Skin of body (tissue), 1 donor: ENCODE measurements at regions not wholly inside any gene's neighbourhood (a gene's known extent, or its start where the extent isn't known, plus 50 kb on each side); places are given as distances from the start of the nearest gene placed in this dataset.
"Not testable (repeated sequence)": the region's sequence is repeated elsewhere in the genome, so short reads cannot be mapped to it uniquely, and the experiment has no call there.

Experiments used
- DNase-seq: peaks from one replicate; lab custom pipeline; 2025; lab: John Stamatoyannopoulos, UW

DNA sequence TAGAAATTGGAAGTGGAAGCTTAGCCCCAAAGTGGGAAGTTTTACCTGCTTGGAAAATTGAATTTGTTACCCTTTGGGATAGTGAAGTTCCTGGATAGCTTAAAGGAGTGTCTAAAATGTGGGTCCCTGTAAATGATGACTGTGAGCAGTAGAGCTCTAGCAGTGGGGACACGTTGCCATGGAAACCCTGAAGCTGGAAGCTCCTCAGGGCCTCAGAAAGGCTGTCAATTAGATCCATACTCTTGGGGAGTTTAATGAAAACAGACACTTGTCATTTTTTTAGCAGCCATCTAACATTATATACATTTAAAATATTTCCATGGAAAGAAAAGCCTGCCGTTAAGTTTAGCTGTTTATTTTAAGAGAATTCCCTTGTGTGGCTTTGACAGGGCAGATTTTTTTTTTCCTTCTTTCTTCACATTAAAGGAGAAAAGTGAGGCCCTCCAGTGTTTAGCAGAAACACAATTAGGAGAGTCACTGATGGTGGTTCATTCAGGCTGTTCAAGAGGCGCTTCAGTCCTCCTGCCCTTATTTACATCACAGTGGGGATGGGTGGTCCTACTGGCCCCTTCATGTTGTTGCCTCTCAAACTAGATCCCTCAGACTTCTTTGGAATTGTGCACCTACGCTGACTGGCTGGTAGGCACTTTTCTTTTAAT, 518.4 kb downstream of the CCSER2 start:
- no peak for DNase-seq

DNA sequence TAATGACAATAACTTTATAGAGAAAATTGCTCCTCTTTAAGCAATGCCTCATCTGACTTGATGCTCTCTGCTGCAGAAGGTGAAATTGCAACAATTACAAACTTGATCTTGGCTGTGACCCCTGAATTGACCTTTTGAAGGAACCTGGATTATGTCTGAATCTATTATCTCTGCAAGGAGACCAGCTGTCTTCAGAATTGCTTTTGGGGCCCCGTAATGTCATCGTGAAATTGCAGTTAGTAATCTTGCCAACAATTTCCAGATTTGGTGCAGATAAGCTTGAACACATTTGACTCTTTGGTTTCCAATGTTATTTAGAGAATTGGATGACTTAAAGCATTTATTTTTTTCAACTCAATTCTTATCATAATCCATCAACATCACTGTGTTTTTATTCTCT, 520.6 kb downstream of the CCSER2 start:
- DNase-seq: no peak

DNA sequence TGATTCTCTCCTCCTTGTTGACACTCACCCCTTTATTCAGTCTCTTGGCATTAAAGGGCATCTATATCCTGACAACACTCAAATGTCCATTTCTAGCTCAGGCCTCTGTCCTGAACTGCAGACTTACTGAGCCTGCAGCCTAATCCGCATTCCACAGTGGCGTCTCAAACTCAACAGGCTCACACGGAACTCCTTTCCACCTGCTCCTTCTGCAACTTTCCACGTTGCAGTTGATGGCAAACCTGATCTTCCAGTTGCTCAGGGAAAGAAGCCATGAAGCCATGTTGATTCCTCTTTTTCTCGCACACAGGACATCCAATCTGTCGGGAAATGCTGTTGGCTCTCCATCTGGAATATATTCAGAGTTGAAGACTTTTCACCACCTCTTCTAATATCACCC, 522.4 kb downstream of the CCSER2 start:
- no peak for DNase-seq

DNA sequence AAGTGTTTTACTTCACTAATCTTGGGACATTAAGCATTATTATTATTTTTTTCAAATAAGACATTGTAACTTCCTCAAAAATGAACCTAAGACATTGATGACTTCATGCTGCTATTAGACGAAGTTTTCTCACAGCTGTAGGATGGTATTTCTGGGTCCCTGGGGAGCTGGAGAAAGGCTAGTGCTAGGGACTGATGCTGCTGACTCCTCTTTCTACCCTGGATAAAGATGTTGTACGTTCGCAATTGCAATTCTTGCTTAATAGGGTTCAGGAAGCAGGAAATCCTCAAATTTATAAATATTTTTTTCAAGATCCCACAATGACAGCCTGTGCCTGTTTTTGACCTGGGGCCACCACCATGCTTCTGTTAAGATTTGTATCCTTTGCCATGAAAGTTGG, 526.0 kb downstream of the CCSER2 start:
- DNase-seq: no peak

DNA sequence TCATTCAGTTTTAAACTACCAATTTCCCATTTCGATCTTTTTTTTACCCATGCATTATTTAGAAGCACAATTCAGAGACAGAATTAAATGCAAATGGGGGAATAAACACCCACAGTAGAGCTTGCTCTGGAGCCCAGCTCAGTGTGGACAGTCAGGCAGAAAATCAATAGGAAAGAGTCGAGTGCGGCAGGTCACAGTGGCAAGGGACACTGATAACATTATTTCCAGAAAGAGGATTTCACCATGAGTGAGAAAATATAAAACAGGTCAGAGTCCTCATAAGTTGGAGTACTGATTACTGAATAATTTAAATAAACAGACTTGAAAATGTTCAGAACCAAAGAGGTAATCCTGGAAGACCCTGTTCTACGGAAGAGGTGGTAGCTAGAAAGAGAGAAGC, 532.5 kb downstream of the CCSER2 start:
- no peak for DNase-seq

DNA sequence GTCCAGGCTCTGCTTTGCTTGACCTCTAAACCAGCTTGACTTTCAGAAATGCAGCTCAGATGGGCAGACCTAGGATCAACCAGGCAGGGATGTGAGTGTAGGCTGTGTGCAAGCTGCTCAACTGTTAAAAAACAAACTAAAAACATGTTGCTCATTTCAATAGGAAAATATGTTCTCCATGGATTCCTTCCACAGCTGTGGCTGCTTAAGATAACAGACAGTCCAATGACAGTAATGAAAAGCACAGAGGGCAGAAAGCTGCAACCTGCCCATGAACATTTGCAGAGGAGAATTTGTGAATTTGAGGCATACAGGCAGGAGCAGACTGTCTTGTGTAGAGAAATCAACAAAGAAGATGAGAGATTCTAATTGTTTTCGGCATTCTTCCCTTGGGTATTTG, 534.2 kb downstream of the CCSER2 start:
- peak; percentile 35 for DNase-seq

DNA sequence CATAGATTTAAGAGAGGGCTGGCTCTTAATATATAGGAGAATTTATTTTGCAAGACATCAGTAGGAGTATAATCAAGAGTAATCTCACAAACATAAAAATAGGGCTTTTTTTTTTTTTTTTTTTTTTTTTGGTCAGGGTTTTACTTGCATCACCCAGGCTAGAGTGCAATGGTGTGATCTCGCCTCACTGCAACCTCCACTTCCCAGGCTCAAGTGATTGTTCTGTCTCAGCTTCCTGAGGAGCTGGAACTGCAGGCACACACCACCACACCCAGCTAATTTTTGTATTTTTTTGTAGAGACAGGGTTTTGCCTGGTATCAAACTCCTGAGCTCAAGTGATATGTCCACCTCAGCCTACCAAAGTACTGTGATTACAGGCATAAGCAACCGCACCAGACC, 535.3 kb downstream of the CCSER2 start:
- DNase-seq: no peak

DNA sequence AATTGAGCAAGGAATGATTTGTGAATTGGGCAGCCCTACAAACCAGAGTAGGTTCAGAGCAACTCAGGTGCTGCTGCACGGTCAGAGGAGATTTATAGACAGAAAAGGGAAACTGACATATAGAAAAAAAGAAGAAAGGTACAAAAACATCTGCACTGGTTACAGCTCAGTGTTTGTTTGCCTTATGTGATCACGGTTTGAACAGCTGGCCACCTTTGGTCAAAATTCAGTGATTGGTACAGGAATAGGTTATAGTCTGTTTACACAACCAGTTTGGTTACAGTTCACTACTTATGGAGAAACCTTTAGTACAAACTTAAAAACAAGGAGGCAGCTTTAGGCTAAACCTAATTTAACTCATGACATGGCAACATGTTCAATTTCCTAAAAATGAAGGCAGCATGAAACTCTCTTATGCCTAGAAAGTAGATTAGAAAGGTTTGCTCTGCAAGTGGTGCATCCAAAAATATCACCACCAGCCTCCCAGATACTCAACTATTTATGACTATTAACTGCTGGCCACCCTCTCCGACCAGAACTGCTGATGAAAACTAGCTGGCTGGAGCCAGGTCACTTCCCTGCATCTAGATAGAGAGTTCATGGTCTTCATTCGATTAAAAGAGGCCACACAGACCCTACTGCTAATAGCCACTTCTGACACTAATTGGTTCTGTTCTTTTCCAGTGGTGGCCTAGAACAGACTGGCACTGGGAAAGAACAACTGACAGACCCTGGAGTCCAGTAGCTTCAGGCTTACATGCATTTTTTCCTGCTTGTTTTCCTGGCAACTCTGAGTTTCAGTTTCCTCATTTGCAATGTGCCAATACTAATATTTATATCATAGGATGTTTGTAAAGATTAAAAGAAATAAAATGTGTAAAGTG, 548.0 kb downstream of the CCSER2 start:
- DNase-seq: no peak

DNA sequence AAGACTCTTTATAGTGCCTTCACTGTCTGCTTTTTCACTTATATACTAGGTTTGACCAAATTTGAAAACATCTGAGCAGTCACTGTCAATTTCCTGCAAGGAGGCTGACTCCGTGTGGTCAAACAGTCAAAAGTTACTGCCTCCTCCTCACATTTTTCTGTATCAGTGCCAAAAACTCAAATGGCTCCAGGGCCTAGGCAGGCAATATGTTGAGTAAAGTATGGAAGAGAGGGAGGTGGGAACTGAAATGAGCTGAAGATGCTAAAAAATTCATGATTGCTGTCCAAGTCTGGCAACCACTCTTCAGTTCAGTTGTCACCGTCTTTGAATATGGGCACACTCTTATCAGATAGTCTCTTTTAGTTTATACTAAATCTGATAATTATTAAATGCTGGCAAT, 551.6 kb downstream of the CCSER2 start:
- DNase-seq: no peak

DNA sequence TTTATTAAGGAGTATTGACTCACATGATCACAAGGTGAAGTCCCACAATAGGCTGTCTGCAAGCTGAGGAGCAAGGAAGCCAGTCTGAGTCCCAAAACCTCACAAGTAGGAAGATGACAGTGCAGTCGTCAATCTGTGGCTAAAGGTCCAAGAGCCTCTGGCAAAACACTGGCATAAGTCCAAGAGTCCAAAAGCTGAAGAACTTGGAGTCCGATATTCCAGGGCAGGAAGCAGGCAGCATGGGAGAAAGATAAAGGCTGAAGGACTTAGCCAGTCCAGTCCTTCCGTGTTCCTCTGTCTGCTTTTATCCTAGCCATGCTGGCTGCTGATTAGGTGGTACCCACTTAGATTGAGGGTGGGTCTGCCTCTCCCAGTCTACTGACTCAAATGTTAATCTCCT, 553.3 kb downstream of the CCSER2 start:
- not testable (repeated sequence) for DNase-seq

DNA sequence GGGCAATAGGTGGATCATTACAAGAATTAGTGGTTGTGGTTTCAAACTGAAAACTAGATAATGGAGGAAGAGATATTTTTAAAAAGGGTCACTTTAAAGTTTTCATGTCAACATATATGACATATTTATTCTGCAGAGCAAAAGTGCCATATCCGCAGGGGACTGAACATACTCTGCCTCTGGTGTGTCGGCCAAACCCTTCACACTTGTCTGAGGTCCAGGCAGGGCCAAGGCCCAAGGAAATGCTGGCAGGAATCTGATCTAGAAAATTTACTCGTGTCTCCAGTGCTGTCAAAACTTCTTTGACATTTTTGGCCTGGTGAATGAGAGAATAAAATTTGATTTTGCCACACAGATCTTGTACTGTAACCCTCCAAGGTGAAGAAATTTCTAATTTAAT, 562.3 kb downstream of the CCSER2 start:
- DNase-seq: no peak

DNA sequence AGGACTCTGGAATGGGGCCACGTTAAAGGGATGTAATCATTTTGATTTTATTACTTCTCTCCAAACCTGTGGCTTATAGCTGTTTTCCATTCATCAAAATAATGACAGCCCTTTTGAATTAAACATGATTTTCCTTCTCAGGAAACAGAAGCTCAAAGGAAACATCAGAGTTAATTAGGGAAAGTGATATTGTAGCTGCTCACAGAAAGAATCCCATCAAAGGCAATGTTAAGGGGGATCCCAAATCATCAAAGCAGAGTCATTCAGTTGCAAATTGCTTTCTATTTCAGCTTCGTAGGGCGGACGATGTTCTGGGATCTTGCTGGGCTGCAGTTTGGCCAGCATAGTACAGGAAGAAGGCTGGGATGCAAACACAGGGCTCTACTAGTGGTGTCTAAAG, 563.2 kb downstream of the CCSER2 start:
- DNase-seq: no peak

DNA sequence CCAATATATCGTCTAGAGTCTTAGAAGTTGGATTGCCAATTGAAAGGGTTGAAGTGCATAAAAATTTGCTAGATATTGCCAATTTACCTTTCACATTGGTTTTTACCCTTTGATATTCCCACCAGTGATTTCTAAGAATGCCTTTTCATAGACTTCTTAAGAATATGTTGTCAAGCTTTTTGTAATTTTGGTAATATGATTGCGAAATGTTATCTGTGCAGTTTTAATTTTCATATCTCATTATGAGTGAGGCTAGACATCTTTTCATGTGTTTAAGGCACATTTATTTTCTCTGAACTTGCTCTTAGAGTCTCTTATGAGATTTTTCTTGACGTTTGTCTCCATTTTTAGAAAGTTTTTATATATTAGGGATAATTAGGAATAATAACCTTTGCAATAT, 567.2 kb downstream of the CCSER2 start:
- DNase-seq: no peak

DNA sequence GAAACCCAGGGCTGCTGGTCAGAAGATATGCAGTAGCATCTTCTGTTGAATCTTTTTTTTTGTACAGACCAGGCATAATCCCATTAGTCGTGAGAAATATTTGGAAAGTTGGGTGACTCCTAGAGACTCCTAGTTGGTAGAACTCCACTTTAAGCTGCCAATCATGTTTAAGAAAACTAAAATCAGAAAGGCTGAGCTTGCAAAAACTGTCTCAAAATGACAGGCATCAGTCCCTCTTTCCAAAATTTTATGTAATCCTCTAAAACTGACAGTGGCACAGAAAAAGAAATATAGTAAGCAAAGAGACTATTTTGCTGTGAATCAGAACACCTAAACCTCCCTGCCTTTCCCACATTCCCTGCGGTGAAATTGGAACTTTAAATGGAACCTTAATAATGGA, 568.5 kb downstream of the CCSER2 start:
- DNase-seq: no peak

DNA sequence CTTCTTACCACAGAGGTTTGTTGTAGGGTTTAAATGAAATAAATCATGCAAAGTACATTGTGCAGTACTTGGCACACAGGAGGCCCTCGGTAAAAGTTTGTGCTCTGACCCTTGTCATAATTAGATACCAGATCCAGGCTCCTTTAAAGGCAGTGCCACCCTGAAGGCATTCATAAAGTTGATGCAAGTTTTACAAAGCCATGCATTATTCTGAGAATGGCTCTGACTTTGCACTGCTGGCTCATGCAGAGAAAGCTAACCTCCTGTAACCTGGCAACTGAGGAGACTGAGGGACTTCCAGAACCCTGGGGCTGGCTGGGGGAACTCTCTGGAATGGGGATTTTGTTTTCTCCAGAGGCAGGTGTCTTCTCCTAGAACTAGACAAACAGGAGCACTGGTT, 570.9 kb downstream of the CCSER2 start:
- no peak for DNase-seq

DNA sequence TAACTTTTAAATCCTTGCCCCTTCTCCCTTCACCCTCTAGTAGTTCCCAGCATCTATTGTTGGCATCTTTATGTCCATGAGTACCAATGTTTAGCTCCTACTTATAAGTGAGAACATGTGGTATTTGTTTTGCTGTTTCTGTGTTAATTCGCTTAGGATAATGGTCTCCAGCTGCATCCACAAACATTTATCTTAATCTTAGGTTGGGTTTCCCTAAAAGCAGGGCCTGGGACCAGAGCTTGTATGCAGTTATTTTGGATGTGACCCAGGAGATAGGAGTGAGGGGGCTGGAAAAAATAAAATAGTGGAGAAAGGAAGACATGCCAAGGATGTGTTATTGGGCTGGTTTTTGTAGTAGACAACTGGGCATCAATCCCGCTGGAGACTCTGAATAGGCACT, 571.8 kb downstream of the CCSER2 start:
- DNase-seq: no peak

DNA sequence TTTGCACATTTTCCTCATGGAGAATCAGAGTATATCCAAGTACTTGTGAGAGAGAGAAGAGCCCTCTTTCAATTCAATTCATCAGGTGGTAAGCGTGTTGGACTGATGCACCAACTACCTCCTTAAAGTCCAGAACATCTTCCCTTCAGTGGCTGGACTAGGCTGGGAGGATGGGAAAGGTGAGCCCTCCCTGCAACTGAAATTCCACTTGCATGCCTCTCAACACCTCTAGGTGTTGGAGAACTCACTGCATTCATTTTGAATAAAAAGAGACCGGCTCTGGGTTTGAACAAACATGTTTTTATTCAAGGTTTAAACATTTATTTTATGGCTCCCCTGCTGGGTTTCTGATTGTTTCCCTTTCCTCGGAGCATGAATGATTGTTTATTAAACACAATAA, 573.5 kb downstream of the CCSER2 start:
- DNase-seq: no peak

DNA sequence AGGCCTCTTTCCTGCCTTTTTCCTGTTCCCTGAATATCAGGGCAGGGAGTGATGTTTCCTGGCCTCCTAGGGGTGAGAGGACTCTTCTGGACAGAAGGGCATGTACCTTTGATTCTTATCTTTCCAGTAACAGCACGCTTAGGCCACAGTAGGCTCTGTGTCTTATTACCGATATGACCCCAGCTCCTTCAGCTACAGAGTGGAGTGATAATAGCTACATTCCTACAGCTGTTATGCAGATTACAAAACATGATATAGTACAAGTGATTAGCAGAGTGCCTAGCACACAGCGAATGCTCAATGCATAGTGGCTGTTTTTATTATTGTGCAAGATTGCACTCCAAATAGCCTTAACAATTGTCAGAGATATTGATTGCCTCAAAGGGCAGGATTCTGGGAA, 574.2 kb downstream of the CCSER2 start:
- DNase-seq: no peak

DNA sequence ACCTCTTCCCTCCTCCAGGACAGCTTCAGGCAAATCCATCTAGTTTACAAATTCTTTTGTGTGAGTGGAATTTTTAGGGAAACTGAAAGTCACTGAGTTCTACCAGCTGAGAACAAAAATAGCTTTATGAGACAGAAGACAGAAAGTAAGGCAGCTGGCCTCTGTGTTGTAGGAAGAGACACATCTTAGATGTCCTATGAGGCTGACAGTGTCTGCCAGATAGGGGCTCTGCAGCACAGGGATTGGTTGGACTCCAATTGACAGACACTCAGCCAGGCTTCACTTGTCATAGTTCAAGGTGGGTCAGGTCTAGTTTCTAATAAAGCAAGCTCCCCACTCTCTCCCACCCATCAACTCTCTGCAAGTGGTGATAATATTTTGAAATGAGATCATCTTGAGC, 574.9 kb downstream of the CCSER2 start:
- DNase-seq: no peak

DNA sequence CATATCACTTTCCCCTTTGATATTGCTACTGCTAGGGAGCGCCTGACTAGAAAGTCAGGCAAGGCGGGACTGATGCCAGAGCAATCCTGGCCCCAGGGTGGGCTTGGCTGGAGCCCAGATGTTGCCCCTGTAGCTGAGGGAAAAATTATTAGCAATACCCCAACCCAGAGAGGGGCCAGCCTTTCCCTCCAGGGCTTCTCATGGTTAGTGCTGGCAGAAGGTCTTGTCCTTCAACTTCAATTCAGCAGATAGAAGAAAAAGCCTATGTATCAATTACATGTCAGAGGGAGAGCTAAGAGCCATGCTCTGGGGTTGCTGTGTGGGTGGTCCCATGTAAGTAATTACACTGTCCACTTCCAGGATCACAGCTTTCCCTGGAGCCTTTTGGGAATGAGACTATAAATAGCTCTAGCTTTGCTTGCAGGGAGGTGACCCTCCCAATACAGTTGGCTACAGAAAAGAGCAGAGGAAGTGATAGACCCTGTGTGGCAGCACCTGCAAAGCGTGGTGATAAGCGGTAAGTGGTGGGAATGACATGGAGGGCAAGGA, 579.1 kb downstream of the CCSER2 start:
- DNase-seq: no peak

DNA sequence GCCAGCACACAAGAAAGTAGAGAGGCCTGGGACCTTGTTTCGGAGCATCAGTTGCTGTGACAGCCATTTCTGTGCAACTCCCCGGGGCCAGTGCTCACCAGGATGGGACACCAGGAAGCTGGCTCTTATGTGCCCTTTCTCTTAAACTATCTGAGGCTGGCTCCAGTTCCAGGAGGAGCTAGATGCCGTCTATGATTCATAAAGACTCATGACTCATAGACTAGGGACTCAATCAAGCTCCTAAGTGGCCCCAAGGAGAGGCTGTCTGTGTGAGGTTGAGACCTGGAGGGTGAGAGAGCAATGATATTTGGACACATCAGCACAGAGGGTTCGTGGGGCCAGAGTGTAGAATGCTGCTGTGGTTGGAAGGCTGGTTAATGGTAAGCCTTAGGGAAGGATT, 580.1 kb downstream of the CCSER2 start:
- no peak for DNase-seq

DNA sequence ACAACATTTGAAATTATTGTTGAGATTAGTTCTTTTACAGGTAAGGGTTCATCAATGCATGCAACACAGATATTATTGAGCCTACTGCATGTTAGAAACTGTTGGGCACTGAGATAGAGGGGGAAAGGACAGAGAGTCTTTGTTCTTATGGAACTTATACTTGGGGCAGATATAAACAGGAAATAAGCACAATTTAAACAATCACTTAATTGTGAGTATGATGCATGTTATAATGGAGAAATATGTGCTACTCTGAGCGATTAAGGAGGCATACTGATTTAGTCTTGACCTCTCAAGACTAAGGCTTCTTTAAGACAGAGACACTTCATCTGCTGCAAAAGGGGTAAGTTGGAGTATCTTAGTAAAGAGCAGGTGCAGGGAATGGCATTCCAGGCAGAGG, 593.3 kb downstream of the CCSER2 start:
- DNase-seq: no peak

DNA sequence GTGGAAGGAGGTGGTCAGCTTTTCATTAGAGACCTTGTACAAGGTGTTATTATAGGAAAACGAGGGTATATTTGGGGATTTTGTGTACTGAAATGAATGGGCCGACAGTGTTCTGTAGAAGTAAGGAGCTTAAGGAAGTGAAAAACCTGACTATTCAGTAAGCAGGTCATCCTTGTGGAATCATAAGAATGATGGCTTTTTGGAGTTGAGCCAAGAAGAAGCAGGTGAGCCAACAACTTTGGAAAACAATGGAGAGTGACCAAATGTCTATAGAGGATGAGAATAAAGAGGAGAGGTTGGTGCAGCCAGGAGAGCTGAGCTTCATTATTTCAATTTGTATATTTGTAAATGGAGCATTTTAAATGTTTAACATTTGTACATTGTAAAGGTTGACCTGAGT, 595.7 kb downstream of the CCSER2 start:
- DNase-seq: no peak
